Right lobe of liver (tissue), 6 donors: ENCODE measurements at regions not wholly inside any gene's neighbourhood (a gene's known extent, or its start where the extent isn't known, plus 50 kb on each side); places are given as distances from the start of the nearest gene placed in this dataset.

Source experiments
- ATAC-seq, 4 donors: fragments of 200-7000 bp; cut with Tn5 transposase; one replicate each; pipeline ENCODE4 v1.9.1; 2020; ENCODE audit warnings: mild to moderate bottlenecking in 4 of 4, moderate library complexity in 4 of 4
- DNase-seq, 3 donors: peaks; one replicate each; pipeline ENCODE4 v3.0.0-alpha.2; 2020
- H3K27ac ChIP-seq, 3 donors: fragments of 200-600 bp; one replicate each; pipeline ENCODE4 v1.8.0; 2022
- H3K27me3 ChIP-seq, 2 donors: fragments of 200-600 bp; one replicate each; pipeline ENCODE4 v1.8.0; 2022
- H3K36me3 ChIP-seq, 4 donors: fragments of 200-600 bp; sonication (generic) in 1 of 4; one replicate each; pipeline versions ENCODE4 v1.5.1 to v1.8.0; 2017 to 2022; ENCODE audit warnings: control low read depth in 1 of 4
- H3K4me1 ChIP-seq, 4 donors: fragments of 200-600 bp; sonication (generic) in 1 of 4; one replicate each; pipeline versions ENCODE4 v1.5.1 to v1.8.0; 2017 to 2022; ENCODE audit warnings: control low read depth in 1 of 4
- H3K4me3 ChIP-seq, 3 donors: fragments of 200-600 bp; one replicate each; pipeline ENCODE4 v1.8.0; 2022
- H3K9me3 ChIP-seq, 4 donors: fragments of 200-600 bp; sonication (generic) in 1 of 4; one replicate each; pipeline versions ENCODE4 v1.5.1 to v1.8.0; 2017 to 2022; ENCODE audit warnings: control low read depth in 1 of 4
- POLR2A ChIP-seq: fragments of 450-650 bp; IDR thresholded peaks from one replicate; pipeline ENCODE4 v1.6.1; 2017; ENCODE audit warnings: antibody characterized with exemption, mild to moderate bottlenecking
- WGBS: methylation state at CpG from one replicate; pipeline ENCODE4 v1.1.6; 2018; ENCODE audit warnings: low coverage, low lambda C conversion rate; ENCODE audit not compliant: insufficient coverage; ENCODE audit errors: missing lambda C conversion rate; 5-methylcytosine and 5-hydroxymethylcytosine counted together
- intact Hi-C, 2 donors: fragments of 100-400 bp; cut with DNase I; formaldehyde crosslinking; loops; one replicate each; pipeline versions ENCODE4 v1.11.2 to v1.14.1; 2022
- TF ChIP-seq, protein P1 (sequence below), 4 donors: fragments of 200-600 bp in 3 of 4; fragments of 450-650 bp in 1 of 4; IDR thresholded peaks; one replicate each; pipeline versions ENCODE4 v1.5.1 to v1.8.0; 2016 to 2022; ENCODE audit warnings: antibody characterized with exemption in 4 of 4, mild to moderate bottlenecking in 2 of 4
- donor health status: DM: no; HTN: yes; CAD: no.
- donor health status: DM: no; HTN: no; CAD: no.
- donor health status: DM: no; HTN: no; CAD: no.
- donor health status: DM: no; HTN: yes; CAD: no.
- donor health status: DM: no; HTN: yes; CAD: no.

DNA sequence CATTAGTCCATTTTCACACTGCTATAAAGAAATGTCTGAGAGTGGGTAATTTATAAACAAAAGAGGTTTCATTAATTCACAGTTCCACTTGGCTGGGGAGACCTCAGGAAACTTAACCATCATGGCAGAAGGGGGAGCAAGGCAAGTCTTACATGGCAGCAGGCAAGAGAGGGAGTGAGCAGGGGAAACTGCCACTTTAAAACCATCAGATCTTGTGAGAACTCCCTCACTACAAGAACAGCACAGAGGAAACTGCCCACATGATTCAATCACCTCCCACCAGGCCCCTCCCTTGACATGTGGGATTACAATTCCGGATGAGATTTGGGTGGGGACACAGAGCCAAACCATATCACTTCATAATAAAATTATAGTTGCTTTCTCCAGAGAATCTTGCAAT lies 365.5 kb upstream of the ID2 start:
- ATAC-seq (no peak), DNase-seq (no peak)
- WGBS, result 78% methylated on average over 1 of the region's 1 CpG
- Histone ChIP-seq H3K9me3 (no peaks in the 10 kb centered on the region), H3K27ac (no peak overlapping the region), H3K27me3 (no peaks in the 10 kb centered on the region), H3K4me1 (peaks cover 0 to 14% (median 4%) of the 10 kb centered on the region in 4 donors), H3K36me3 (no peaks in the 10 kb centered on the region), H3K4me3 (no peak overlapping the region)
- intact Hi-C loops, result loop anchor here in 1 of 2 donors (10.0 kb wide), 1 partner anchor 78 kb away; no protein-coding TSS in a partner anchor
- TF ChIP-seq, protein P1, sequence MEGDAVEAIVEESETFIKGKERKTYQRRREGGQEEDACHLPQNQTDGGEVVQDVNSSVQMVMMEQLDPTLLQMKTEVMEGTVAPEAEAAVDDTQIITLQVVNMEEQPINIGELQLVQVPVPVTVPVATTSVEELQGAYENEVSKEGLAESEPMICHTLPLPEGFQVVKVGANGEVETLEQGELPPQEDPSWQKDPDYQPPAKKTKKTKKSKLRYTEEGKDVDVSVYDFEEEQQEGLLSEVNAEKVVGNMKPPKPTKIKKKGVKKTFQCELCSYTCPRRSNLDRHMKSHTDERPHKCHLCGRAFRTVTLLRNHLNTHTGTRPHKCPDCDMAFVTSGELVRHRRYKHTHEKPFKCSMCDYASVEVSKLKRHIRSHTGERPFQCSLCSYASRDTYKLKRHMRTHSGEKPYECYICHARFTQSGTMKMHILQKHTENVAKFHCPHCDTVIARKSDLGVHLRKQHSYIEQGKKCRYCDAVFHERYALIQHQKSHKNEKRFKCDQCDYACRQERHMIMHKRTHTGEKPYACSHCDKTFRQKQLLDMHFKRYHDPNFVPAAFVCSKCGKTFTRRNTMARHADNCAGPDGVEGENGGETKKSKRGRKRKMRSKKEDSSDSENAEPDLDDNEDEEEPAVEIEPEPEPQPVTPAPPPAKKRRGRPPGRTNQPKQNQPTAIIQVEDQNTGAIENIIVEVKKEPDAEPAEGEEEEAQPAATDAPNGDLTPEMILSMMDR (IDR thresholded peaks at IDR 0.05), result no peak
- TF ChIP-seq POLR2A, result no peak

DNA sequence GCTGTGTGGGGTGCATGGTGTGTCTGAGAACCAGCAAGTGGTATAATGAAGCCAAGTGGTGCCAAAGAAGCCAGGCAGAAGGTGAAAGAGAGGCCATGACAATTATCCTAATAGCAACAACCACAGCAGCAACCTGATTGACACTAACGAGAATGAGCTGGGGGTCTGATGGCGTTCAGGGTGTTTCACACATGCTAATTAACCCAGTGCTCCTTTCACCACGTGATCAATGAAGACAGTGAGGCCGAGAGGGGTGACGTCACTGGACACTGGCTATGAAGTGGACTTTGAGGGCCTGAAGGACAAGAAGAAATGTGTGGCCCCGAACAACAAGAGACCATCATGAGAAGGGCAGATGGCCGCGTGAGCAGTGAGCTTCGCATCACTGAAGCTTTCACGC lies 364.4 kb upstream of the ID2 start:
- WGBS, result 67% methylated on average over 3 of the region's 10 CpGs
- H3K27me3 ChIP-seq, result no peaks in the 10 kb centered on the region
- peaks cover 0 to 14% (median 4%) of the 10 kb centered on the region in 4 donors for H3K4me1 ChIP-seq
- no peak overlapping the region for H3K4me3 ChIP-seq
- H3K27ac ChIP-seq, result no peak overlapping the region
- DNase-seq (no peak), ATAC-seq (no peak)
- no peaks in the 10 kb centered on the region for H3K36me3 ChIP-seq
- no peak for TF ChIP-seq POLR2A
- TF ChIP-seq, protein P1 (IDR thresholded peaks at IDR 0.05), result no peak
- intact Hi-C loops, result loop anchor here in 1 of 2 donors (10.0 kb wide), 1 partner anchor 77 kb away; no protein-coding TSS in a partner anchor
- no peaks in the 10 kb centered on the region for H3K9me3 ChIP-seq

DNA sequence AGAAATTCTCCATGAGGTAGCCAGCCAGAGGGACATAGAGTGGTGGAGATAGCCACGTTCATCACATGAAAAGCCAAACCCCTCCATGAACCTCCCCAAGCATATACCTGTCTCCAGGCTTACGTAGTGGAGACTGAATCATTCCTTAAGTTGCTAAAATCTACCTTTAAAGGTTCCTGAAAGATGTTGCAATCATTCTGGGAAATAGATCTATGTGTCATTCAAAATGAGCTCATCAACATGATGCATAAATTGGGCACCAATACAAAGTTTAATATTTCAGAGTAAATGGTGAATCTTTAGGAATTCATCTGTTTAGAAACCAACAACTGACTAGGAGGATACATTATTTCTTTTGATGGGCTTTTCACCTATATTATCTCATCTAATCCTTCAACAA lies 362.6 kb upstream of the ID2 start:
- WGBS, result 83% methylated on average over 2 of the region's 2 CpGs
- Histone ChIP-seq H3K4me3 (no peak overlapping the region), H3K27ac (no peak overlapping the region), H3K27me3 (no peaks in the 10 kb centered on the region), H3K36me3 (no peaks in the 10 kb centered on the region), H3K9me3 (no peaks in the 10 kb centered on the region), H3K4me1 (no peaks in the 10 kb centered on the region)
- DNase-seq (no peak), ATAC-seq (peak in 1 of 4 donors; percentile 61)
- no peak for TF ChIP-seq POLR2A
- TF ChIP-seq, protein P1 (IDR thresholded peaks at IDR 0.05), result no peak
- intact Hi-C loops, result loop anchor here in 1 of 2 donors (10.0 kb wide), 1 partner anchor 76 kb away; no protein-coding TSS in a partner anchor

DNA sequence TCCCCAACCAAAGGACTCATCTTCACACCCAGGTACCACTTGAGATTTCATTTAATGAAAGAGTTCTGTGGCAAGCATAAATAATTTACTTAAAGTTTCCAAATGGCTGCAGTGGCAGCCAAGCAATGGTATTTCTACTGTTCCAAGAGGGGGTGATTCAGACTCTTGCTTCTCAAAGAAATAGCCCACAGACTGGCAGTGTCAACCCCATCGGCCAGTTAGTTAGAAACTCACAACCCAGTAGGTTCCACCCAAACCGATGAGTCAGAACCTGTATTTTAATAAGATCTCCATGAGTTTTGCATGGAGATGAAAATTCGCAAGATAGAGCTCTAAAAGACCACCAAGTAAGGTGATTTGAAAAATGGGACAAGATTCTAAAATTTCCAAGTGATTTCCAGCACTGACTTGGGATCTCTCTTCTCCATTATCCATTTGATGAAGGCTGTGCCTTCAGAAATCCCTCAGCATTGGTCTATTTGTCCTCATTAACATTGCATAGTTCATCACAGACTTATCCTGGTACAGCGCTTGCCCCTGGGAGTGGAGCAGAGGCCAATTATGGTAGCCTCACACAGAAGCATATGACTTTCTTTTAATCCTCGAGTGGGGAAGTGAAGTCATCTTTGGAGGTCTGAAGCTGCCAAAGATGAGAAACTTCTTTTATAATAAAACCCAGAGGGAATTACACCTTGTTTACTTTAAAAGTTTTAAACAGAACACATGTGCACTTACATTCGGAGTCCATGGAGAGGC lies 361.4 kb upstream of the ID2 start:
- no peak for DNase-seq
- Histone ChIP-seq H3K4me1 (no peaks in the 10 kb centered on the region), H3K27ac (no peak overlapping the region), H3K9me3 (no peaks in the 10 kb centered on the region), H3K4me3 (no peak overlapping the region), H3K27me3 (no peaks in the 10 kb centered on the region), H3K36me3 (no peaks in the 10 kb centered on the region)
- no peak for ATAC-seq
- TF ChIP-seq POLR2A, result no peak
- TF ChIP-seq, protein P1 (IDR thresholded peaks at IDR 0.05), result no peak
- 93% methylated on average over 6 of the region's 6 CpGs for WGBS
- intact Hi-C loops, result no loop called here
